GM12874 (cell line): ENCODE measurements at regions not wholly inside any gene's neighbourhood (a gene's known extent, or its start where the extent isn't known, plus 50 kb on each side); places are given as distances from the start of the nearest gene placed in this dataset.

ENCODE experiments used
- TF ChIP-seq, protein P1 (sequence below): IDR thresholded peaks from 2 replicates; pipeline ENCODE4 v1.5.1; 2011; ENCODE audit warnings: low read depth, mild to moderate bottlenecking, control low read depth, low read length, moderate library complexity; ENCODE audit not compliant: insufficient read depth

- TF ChIP-seq, protein P1, sequence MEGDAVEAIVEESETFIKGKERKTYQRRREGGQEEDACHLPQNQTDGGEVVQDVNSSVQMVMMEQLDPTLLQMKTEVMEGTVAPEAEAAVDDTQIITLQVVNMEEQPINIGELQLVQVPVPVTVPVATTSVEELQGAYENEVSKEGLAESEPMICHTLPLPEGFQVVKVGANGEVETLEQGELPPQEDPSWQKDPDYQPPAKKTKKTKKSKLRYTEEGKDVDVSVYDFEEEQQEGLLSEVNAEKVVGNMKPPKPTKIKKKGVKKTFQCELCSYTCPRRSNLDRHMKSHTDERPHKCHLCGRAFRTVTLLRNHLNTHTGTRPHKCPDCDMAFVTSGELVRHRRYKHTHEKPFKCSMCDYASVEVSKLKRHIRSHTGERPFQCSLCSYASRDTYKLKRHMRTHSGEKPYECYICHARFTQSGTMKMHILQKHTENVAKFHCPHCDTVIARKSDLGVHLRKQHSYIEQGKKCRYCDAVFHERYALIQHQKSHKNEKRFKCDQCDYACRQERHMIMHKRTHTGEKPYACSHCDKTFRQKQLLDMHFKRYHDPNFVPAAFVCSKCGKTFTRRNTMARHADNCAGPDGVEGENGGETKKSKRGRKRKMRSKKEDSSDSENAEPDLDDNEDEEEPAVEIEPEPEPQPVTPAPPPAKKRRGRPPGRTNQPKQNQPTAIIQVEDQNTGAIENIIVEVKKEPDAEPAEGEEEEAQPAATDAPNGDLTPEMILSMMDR = no peak
Measured at GRCh38 chr21:38888991-38889561, 83.3 kb downstream of the ETS2 start.

GRCh38 chr21:38887749-38888148, 82.0 kb downstream of the ETS2 start:
- TF ChIP-seq, protein P1 = no peak

DNA sequence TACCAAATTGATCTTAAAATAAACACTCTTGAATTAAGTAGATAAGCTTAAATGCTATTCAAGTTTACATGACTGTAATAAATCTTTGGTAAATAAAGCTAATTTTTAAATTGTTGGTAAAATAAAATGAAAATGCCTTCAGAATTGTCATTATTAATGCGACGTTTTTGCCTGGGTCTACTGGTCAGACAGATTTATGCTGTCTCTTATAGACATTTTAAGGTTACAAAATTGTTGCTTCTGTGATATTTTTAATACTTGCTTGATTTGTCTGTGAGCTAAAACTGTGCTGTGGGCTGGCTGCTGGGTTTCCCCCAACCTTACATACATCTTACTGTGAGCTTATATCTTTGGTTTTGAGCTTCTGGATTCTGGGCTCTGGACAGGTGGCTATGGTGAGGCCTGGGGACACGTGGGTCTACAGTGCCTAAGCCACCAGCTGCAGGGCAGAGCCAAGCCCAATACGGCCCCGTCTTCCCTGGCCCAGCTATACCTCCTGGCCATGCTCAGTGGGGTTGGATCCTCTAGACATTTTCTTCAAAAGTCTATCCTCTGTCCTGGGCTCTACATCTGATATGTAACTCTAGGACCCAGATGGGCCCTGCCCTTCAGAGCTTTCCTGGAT, 81.4 kb downstream of the ETS2 start:
- TF ChIP-seq, protein P1 = no peak

DNA sequence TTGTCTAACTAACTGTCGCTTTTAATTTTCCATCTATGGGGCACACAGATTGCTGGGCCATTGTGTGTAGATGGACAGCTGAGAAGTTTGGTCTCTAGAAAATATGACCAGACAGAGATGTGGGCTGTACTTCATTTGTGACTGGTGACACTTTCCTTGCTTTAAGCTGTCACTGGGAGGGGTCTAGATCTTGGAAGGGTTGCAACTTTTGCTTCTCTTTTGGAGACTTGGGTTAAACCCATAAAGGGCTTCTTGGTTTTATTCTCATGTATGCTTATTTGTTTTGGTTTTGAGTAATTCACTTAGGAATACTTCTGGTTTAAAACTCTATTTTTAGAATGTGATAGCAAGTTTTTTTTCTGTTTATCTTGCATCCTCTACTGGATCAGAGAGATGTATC, 80.2 kb downstream of the ETS2 start:
- TF ChIP-seq, protein P1 = no peak

DNA sequence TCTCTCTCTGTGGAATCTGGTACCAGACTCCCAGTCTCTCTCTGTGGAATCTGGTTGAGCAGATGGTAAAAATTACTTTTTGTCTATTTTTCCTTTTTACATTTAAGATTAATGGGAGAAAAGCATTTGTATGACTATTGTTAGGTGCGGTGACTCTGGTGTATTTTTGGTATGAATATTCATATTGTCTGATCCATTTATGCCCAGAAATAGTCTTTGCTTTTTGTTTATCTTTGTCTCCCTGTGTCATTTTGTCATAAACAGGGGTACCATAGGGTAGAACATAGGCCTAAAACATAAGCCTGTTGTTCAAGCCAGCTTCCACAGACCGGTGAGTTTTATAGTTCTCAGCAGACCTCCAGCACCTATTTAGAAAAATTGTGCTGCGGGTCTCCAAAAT, 78.7 kb downstream of the ETS2 start:
- TF ChIP-seq, protein P1 = no peak

DNA sequence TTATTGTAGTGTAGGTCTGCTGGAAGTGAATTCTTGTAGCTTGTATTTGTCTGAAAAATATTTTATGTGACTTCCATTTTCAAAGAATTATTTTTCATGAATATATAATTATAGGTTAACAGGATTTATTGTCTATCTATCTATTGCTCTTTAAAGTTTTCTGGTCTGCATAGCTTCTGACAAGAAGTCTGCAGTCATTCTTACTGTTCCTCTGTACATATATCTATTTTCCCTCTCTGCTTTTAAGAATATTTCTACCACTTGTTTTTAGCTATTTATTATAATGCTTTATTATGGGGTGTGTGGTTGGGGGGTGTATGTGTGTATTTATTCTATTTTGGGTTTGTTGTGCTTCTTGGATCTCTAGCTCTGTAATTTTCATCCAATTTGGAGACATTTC, 77.4 kb downstream of the ETS2 start:
- TF ChIP-seq, protein P1 = no peak

GRCh38 chr21:38881131-38881530, 75.4 kb downstream of the ETS2 start:
- TF ChIP-seq, protein P1 = no peak
